Neuronal stem cell (in vitro differentiated cells): ENCODE measurements at regions not wholly inside any gene's neighbourhood (a gene's known extent, or its start where the extent isn't known, plus 50 kb on each side); places are given as distances from the start of the nearest gene placed in this dataset.

Source experiments
- DNase-seq: peaks from one replicate; pipeline ENCODE4 v3.0.0-alpha.2; 2013; ENCODE audit warnings: low spot score
- H2AFZ ChIP-seq: one replicate; pipeline ENCODE4 v1.6.1; 2013; ENCODE audit warnings: mild to moderate bottlenecking, low read length, inconsistent platforms
- H2AK5ac ChIP-seq: 2 replicates; pipeline ENCODE4 v1.6.1; 2013; ENCODE audit warnings: low read depth, mild to moderate bottlenecking, inconsistent platforms, low read length, moderate library complexity, mixed read lengths
- H2BK120ac ChIP-seq: 2 replicates; pipeline ENCODE4 v1.6.1; 2013; ENCODE audit warnings: low read depth, mild to moderate bottlenecking, inconsistent platforms, low read length, moderate library complexity, mixed read lengths
- H2BK12ac ChIP-seq: one replicate; pipeline ENCODE4 v1.6.1; 2013; ENCODE audit warnings: low read length, inconsistent platforms
- H2BK15ac ChIP-seq: 2 replicates; pipeline ENCODE4 v1.6.1; 2013; ENCODE audit warnings: mild to moderate bottlenecking, low read length, inconsistent platforms, mixed read lengths
- H2BK5ac ChIP-seq: one replicate; pipeline ENCODE4 v1.6.1; 2013; ENCODE audit warnings: inconsistent platforms, mild to moderate bottlenecking, low read length, moderate library complexity
- H3K14ac ChIP-seq: one replicate; pipeline ENCODE4 v1.6.1; 2013; ENCODE audit warnings: low read length, inconsistent platforms
- H3K18ac ChIP-seq: 2 replicates; pipeline ENCODE4 v1.6.1; 2013; ENCODE audit warnings: low read length, inconsistent platforms
- H3K23ac ChIP-seq: 2 replicates; pipeline ENCODE4 v1.6.1; 2013; ENCODE audit warnings: low read depth, mild to moderate bottlenecking, mixed read lengths, low read length, inconsistent platforms; ENCODE audit not compliant: poor library complexity
- H3K27ac ChIP-seq: replicated peaks from 3 replicates; pipeline ENCODE4 v1.5.1; 2013; ENCODE audit warnings: low read length, inconsistent platforms
- H3K27me3 ChIP-seq, 3 experiments: 2 replicates each; pipeline ENCODE4 v1.6.1; 2013; ENCODE audit warnings: low read length in 3 of 3, mild to moderate bottlenecking in 2 of 3, inconsistent platforms in 1 of 3, low read depth in 1 of 3, mixed read lengths in 1 of 3, moderate library complexity in 1 of 3; ENCODE audit not compliant: control insufficient read depth in 3 of 3, insufficient read depth in 3 of 3
- H3K36me3 ChIP-seq, 2 donors: replicated peaks in 1 of 2; 2 replicates each; pipeline ENCODE4 v1.6.1; 2013; ENCODE audit warnings: low read length in 2 of 2; ENCODE audit not compliant: control insufficient read depth in 2 of 2, insufficient read depth in 2 of 2
- H3K4ac ChIP-seq: 2 replicates; pipeline ENCODE4 v1.6.1; 2013; ENCODE audit warnings: inconsistent platforms, mild to moderate bottlenecking, low read length, moderate library complexity
- H3K4me1 ChIP-seq, 2 donors: 1 replicate in 1 of 2; 2 replicates in 1 of 2; pipeline ENCODE4 v1.6.1; 2013; ENCODE audit warnings: low read length in 2 of 2, low read depth in 1 of 2; ENCODE audit not compliant: control insufficient read depth in 2 of 2, insufficient read depth in 1 of 2
- H3K4me2 ChIP-seq: one replicate; pipeline ENCODE4 v1.6.1; 2013; ENCODE audit warnings: mild to moderate bottlenecking, low read length, inconsistent platforms; ENCODE audit not compliant: insufficient read depth, poor library complexity, severe bottlenecking
- H3K4me3 ChIP-seq, 2 donors: 2 replicates each; pipeline ENCODE4 v1.5.1; 2013; ENCODE audit warnings: low read length in 2 of 2, mild to moderate bottlenecking in 2 of 2, inconsistent platforms in 1 of 2, moderate library complexity in 1 of 2
- H3K79me1 ChIP-seq: one replicate; pipeline ENCODE4 v1.6.1; 2013; ENCODE audit warnings: low read depth, mild to moderate bottlenecking, inconsistent platforms, low read length, moderate library complexity
- H3K9ac ChIP-seq: one replicate; pipeline ENCODE4 v1.6.1; 2013; ENCODE audit warnings: mild to moderate bottlenecking, low read depth, low read length, inconsistent platforms; ENCODE audit not compliant: poor library complexity
- H3K9me3 ChIP-seq, 2 donors: replicated peaks in 1 of 2; 2 replicates each; pipeline versions ENCODE3 to v1.6.1; 2013; ENCODE audit warnings: low read length in 2 of 2, mild to moderate bottlenecking in 2 of 2, inconsistent platforms in 1 of 2, low read depth in 1 of 2, mixed read lengths in 1 of 2, moderate library complexity in 1 of 2; ENCODE audit not compliant: control insufficient read depth in 2 of 2, insufficient read depth in 1 of 2
- H4K8ac ChIP-seq: one replicate; pipeline ENCODE4 v1.6.1; 2013; ENCODE audit warnings: low read depth, mild to moderate bottlenecking, inconsistent platforms, low read length, moderate library complexity
- H4K91ac ChIP-seq: one replicate; pipeline ENCODE4 v1.6.1; 2013; ENCODE audit warnings: low read length, low read depth, mild to moderate bottlenecking, inconsistent platforms; ENCODE audit not compliant: poor library complexity
- WGBS, 2 donors: extraction: QIAGEN DNeasy Blood & Tissue Kit; methylation state at CpG; one replicate each; pipeline ENCODE4 v1.1.7; 2013; ENCODE audit warnings: missing lambda C conversion rate in 2 of 2, mixed read lengths in 1 of 2; ENCODE audit not compliant: insufficient read length in 2 of 2, insufficient replicate concordance in 1 of 2; ENCODE audit errors: extremely low coverage in 2 of 2; 5-methylcytosine and 5-hydroxymethylcytosine counted together

GRCh38 chr6:129773304-129773703, 63.3 kb upstream of the ARHGAP18 start:
- H3K4ac ChIP-seq = no peak overlapping the region
- no peak overlapping the region for H2BK5ac ChIP-seq
- no peak overlapping the region for H2BK120ac ChIP-seq
- H3K18ac ChIP-seq = no peak overlapping the region
- no peak overlapping the region for H3K4me2 ChIP-seq
- no peak overlapping the region for H3K23ac ChIP-seq
- H3K36me3 ChIP-seq = no peaks in the 10 kb centered on the region
- H2AK5ac ChIP-seq = no peak overlapping the region
- no peak overlapping the region for H3K27ac ChIP-seq
- no peak overlapping the region for H3K14ac ChIP-seq
- peak overlapping the region; percentile 53 for H2AFZ ChIP-seq
- H3K27me3 ChIP-seq = peaks cover 0 to 22% (median 0%) of the 10 kb centered on the region in 3 experiments
- H3K9ac ChIP-seq = no peak overlapping the region
- no peak overlapping the region for H4K91ac ChIP-seq
- WGBS, 2 donors = no CpG with 5 or more reads among the region's 2 CpGs
- H3K9me3 ChIP-seq = peaks cover 0 to 2% of the 10 kb centered on the region in 2 donors
- no peaks in the 10 kb centered on the region for H3K79me1 ChIP-seq
- no peak overlapping the region for H3K4me3 ChIP-seq
- H3K4me1 ChIP-seq = peaks cover 1 to 4% of the 10 kb centered on the region in 2 donors
- H2BK15ac ChIP-seq = no peak overlapping the region
- no peak overlapping the region for H4K8ac ChIP-seq
- no peak overlapping the region for H2BK12ac ChIP-seq
- DNase-seq = no peak

GRCh38 chr6:129771678-129772077, 61.7 kb upstream of the ARHGAP18 start:
- peaks cover 0 to 33% (median 4%) of the 10 kb centered on the region in 3 experiments for H3K27me3 ChIP-seq
- no peak for DNase-seq
- no peak overlapping the region for H2AK5ac ChIP-seq
- no peak overlapping the region for H2BK120ac ChIP-seq
- WGBS, 2 donors = no CpG with 5 or more reads among the region's 4 CpGs
- H3K4me3 ChIP-seq = no peak overlapping the region
- peaks cover 6 to 8% of the 10 kb centered on the region in 2 donors for H3K4me1 ChIP-seq
- H3K9me3 ChIP-seq = peaks cover 0 to 2% of the 10 kb centered on the region in 2 donors
- H2BK15ac ChIP-seq = no peak overlapping the region
- H3K14ac ChIP-seq = no peak overlapping the region
- H3K79me1 ChIP-seq = no peaks in the 10 kb centered on the region
- H3K27ac ChIP-seq = no peak overlapping the region
- H3K18ac ChIP-seq = no peak overlapping the region
- H4K8ac ChIP-seq = no peak overlapping the region
- H3K4me2 ChIP-seq = no peak overlapping the region
- H3K4ac ChIP-seq = no peak overlapping the region
- H2AFZ ChIP-seq = no peak overlapping the region
- no peak overlapping the region for H3K23ac ChIP-seq
- H3K36me3 ChIP-seq = no peaks in the 10 kb centered on the region
- H4K91ac ChIP-seq = no peak overlapping the region
- H2BK12ac ChIP-seq = no peak overlapping the region
- no peak overlapping the region for H3K9ac ChIP-seq
- H2BK5ac ChIP-seq = no peak overlapping the region

GRCh38 chr6:129767776-129768485, 58.0 kb upstream of the ARHGAP18 start:
- no peak for DNase-seq
- Histone ChIP-seq H3K9me3 (no peaks in the 10 kb centered on the region), H2BK5ac (no peak overlapping the region), H3K4ac (no peak overlapping the region), H2AK5ac (no peak overlapping the region), H4K91ac (no peak overlapping the region), H3K4me1 (peaks cover 1 to 8% of the 10 kb centered on the region in 2 donors), H3K27me3 (peaks cover 0 to 54% (median 4%) of the 10 kb centered on the region in 3 experiments), H3K27ac (no peak overlapping the region), H3K4me2 (peak overlapping the region; percentile 77), H2AFZ (peak overlapping the region; percentile 82), H4K8ac (no peak overlapping the region), H3K4me3 (peak overlapping the region in 1 of 2 donors; percentile 40), H3K36me3 (no peaks in the 10 kb centered on the region), H3K18ac (no peak overlapping the region), H2BK12ac (no peak overlapping the region), H3K14ac (no peak overlapping the region), H3K79me1 (no peaks in the 10 kb centered on the region), H3K9ac (no peak overlapping the region), H2BK15ac (no peak overlapping the region), H2BK120ac (no peak overlapping the region), H3K23ac (no peak overlapping the region)
- no CpG with 5 or more reads among the region's 11 CpGs for WGBS, 2 donors

GRCh38 chr6:129766959-129767728, 57.2 kb upstream of the ARHGAP18 start:
- H4K91ac ChIP-seq = no peak overlapping the region
- no peak overlapping the region for H3K27ac ChIP-seq
- no peak overlapping the region for H3K23ac ChIP-seq
- H3K36me3 ChIP-seq = no peaks in the 10 kb centered on the region
- no peak overlapping the region for H2AK5ac ChIP-seq
- H3K4ac ChIP-seq = no peak overlapping the region
- no CpG with 5 or more reads among the region's 36 CpGs for WGBS, 2 donors
- H2BK5ac ChIP-seq = no peak overlapping the region
- H2BK15ac ChIP-seq = no peak overlapping the region
- peaks cover 1 to 8% of the 10 kb centered on the region in 2 donors for H3K4me1 ChIP-seq
- no peaks in the 10 kb centered on the region for H3K9me3 ChIP-seq
- H3K27me3 ChIP-seq = peaks cover 0 to 56% (median 4%) of the 10 kb centered on the region in 3 experiments
- no peak overlapping the region for H2BK12ac ChIP-seq
- H3K14ac ChIP-seq = no peak overlapping the region
- no peak overlapping the region for H4K8ac ChIP-seq
- peak overlapping the region; percentile 82 for H2AFZ ChIP-seq
- no peak overlapping the region for H2BK120ac ChIP-seq
- H3K79me1 ChIP-seq = no peaks in the 10 kb centered on the region
- no peak overlapping the region for H3K9ac ChIP-seq
- peak overlapping the region; percentile 77 for H3K4me2 ChIP-seq
- DNase-seq = peak; percentile 65
- H3K18ac ChIP-seq = peak overlapping the region; percentile 9
- peak overlapping the region; percentile 40 to 73 for H3K4me3 ChIP-seq
